HL-60 (cell line): ENCODE measurements at regions not wholly inside any gene's neighbourhood (a gene's known extent, or its start where the extent isn't known, plus 50 kb on each side); places are given as distances from the start of the nearest gene placed in this dataset.

Experiments
- DNase-seq, 2 experiments: peaks; one replicate each; pipeline ENCODE4 v3.0.0-alpha.2; 2010 to 2020; ENCODE audit warnings: low read depth in 1 of 2, low spot score in 1 of 2
- H3K27ac ChIP-seq: fragments of 250-450 bp; sonication (Bioruptor Pico); replicated peaks from 2 replicates; pipeline ENCODE4 v1.5.1; 2020; ENCODE audit warnings: mild to moderate bottlenecking, moderate library complexity
- H3K27me3 ChIP-seq: fragments of 250-450 bp; sonication (Bioruptor Pico); 2 replicates; pipeline ENCODE4 v1.5.1; 2021; ENCODE audit warnings: mild to moderate bottlenecking, moderate library complexity; ENCODE audit not compliant: insufficient read depth, poor library complexity, severe bottlenecking
- H3K4me3 ChIP-seq: replicated peaks from 2 replicates; pipeline ENCODE4 v1.5.1; 2011; ENCODE audit warnings: mild to moderate bottlenecking, control low read depth, low read length; ENCODE audit not compliant: insufficient read depth
- GABPA ChIP-seq: IDR thresholded peaks from 2 replicates; pipeline ENCODE4 v1.6.1; 2012; ENCODE audit warnings: low read depth
- POLR2AphosphoS5 ChIP-seq: IDR thresholded peaks from 2 replicates; pipeline ENCODE4 v1.6.1; 2012; ENCODE audit warnings: low read depth
- SPI1 ChIP-seq: IDR thresholded peaks from 2 replicates; pipeline ENCODE4 v1.6.1; 2012; ENCODE audit warnings: low read depth, mild to moderate bottlenecking, borderline replicate concordance
- TF ChIP-seq, protein P1 (sequence below): IDR thresholded peaks from one replicate; pipeline ENCODE4 v1.5.1; 2011; ENCODE audit warnings: low read length, control low read depth, inconsistent platforms; ENCODE audit not compliant: insufficient read depth
- TF ChIP-seq, protein P2 (sequence below): IDR thresholded peaks from 2 replicates; pipeline ENCODE4 v1.6.1; 2012; ENCODE audit warnings: low read depth; ENCODE audit not compliant: insufficient replicate concordance

DNA sequence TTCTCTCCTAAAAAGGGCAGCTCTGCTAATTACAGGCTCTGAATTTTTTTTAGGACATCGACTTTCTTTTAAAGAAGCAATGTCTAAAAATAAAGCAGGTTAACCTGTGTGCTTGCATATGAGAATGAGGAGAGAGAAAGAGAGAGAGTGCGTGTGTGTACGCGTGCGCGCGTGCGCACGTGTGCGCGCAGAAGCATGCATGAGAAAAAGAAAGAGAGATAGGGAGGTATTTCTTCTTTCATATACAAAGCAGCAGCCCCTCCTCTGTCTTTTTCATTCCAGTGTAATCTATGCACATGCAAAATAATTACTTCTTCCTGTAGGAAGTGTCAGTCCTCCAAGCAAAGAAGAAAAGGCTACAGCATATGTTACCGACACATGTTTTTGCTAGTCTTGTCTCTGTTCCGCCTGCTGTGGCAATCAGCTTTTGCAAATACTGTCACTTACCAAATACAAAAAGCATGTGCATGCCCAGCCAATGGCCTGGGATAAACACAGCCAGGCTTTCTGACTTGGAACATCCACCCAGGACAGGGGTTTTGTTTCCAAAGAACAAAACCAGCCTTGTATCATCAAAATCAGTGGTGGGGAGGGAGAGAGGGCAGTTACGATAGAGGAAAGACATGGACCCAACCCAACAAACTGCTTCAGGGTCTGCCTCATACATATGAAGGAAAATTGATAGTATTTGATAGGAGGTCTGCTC is 252.3 kb upstream of the SLC24A2 start:
- DNase-seq, result no peak
- Histone ChIP-seq H3K27me3 (no peaks in the 10 kb centered on the region), H3K4me3 (no peak overlapping the region), H3K27ac (no peak overlapping the region)
- TF ChIP-seq GABPA, result no peak

DNA sequence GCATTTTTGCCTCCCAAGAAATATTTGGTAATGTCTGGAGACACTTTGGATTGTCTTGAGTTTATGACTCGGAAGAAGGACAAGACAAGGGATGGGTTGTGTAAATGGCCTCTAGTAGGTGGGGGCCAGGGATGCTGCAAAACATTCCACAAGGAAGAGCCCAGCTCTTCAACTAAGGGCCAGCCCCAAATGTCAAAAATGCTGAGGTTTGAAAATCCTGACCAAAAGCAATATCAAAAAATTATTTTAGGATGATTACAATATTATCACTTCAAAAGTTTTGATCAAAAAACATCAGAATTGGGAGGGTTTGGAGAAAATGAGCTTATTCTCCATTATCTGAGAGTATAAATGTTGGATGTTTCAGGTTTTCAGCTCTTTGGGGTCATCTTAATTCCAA is 248.9 kb upstream of the SLC24A2 start:
- H3K27ac ChIP-seq, result no peak overlapping the region
- no peak for TF ChIP-seq POLR2AphosphoS5
- TF ChIP-seq, protein P1, sequence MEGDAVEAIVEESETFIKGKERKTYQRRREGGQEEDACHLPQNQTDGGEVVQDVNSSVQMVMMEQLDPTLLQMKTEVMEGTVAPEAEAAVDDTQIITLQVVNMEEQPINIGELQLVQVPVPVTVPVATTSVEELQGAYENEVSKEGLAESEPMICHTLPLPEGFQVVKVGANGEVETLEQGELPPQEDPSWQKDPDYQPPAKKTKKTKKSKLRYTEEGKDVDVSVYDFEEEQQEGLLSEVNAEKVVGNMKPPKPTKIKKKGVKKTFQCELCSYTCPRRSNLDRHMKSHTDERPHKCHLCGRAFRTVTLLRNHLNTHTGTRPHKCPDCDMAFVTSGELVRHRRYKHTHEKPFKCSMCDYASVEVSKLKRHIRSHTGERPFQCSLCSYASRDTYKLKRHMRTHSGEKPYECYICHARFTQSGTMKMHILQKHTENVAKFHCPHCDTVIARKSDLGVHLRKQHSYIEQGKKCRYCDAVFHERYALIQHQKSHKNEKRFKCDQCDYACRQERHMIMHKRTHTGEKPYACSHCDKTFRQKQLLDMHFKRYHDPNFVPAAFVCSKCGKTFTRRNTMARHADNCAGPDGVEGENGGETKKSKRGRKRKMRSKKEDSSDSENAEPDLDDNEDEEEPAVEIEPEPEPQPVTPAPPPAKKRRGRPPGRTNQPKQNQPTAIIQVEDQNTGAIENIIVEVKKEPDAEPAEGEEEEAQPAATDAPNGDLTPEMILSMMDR, result no peak
- TF ChIP-seq GABPA, result no peak
- no peak for TF ChIP-seq SPI1
- TF ChIP-seq, protein P2, sequence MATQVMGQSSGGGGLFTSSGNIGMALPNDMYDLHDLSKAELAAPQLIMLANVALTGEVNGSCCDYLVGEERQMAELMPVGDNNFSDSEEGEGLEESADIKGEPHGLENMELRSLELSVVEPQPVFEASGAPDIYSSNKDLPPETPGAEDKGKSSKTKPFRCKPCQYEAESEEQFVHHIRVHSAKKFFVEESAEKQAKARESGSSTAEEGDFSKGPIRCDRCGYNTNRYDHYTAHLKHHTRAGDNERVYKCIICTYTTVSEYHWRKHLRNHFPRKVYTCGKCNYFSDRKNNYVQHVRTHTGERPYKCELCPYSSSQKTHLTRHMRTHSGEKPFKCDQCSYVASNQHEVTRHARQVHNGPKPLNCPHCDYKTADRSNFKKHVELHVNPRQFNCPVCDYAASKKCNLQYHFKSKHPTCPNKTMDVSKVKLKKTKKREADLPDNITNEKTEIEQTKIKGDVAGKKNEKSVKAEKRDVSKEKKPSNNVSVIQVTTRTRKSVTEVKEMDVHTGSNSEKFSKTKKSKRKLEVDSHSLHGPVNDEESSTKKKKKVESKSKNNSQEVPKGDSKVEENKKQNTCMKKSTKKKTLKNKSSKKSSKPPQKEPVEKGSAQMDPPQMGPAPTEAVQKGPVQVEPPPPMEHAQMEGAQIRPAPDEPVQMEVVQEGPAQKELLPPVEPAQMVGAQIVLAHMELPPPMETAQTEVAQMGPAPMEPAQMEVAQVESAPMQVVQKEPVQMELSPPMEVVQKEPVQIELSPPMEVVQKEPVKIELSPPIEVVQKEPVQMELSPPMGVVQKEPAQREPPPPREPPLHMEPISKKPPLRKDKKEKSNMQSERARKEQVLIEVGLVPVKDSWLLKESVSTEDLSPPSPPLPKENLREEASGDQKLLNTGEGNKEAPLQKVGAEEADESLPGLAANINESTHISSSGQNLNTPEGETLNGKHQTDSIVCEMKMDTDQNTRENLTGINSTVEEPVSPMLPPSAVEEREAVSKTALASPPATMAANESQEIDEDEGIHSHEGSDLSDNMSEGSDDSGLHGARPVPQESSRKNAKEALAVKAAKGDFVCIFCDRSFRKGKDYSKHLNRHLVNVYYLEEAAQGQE, result no peak
- H3K4me3 ChIP-seq, result no peak overlapping the region
- DNase-seq, result no peak
- H3K27me3 ChIP-seq, result no peaks in the 10 kb centered on the region

DNA sequence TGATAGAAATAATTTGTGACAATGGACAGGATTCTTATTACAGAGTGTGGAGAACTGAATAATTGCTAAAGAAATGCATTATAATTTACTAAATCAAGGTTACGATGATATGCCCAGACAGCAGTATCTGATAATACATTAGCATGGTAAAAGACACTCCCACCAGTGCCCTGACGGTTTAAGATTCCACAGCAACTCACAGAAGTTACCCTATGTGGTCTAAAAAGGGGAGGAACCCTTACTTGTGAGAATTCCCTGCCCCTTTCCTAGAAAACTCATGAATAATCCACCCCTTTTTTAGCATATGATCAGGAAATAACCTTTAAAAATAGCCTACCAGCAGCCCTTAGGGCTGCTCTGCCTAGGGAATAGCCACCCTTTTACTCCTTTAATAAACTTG is 244.7 kb upstream of the SLC24A2 start:
- no peak overlapping the region for H3K27ac ChIP-seq
- DNase-seq, result no peak

More for the DNA sequence above, 244.7 kb upstream of the SLC24A2 start:
- Histone ChIP-seq H3K27me3 (no peaks in the 10 kb centered on the region), H3K4me3 (no peak overlapping the region)
- no peak for TF ChIP-seq POLR2AphosphoS5
- no peak for TF ChIP-seq SPI1
- TF ChIP-seq GABPA, result no peak
- TF ChIP-seq, protein P2, result no peak
- TF ChIP-seq, protein P1, result no peak
